GM18870 (cell line): ENCODE measurements at regions not wholly inside any gene's neighbourhood (a gene's known extent, or its start where the extent isn't known, plus 50 kb on each side); places are given as distances from the start of the nearest gene placed in this dataset.
"Not testable (repeated sequence)": the region's sequence is repeated elsewhere in the genome, so short reads cannot be mapped to it uniquely, and the experiment has no call there.

Experiments used
- ATAC-seq: cut with Tn5 transposase; IDR thresholded peaks from one replicate; pipeline ENCODE4 v1.9.1; 2021; ENCODE audit warnings: moderate library complexity; ENCODE audit not compliant: unreplicated experiment

GRCh38 chr1:98145655-98146054 is 224.8 kb upstream of the DPYD start:
- no peak for ATAC-seq

GRCh38 chr1:98143403-98143802 is 222.6 kb upstream of the DPYD start:
- peak; percentile 66 for ATAC-seq

- ATAC-seq, result no peak
These were observed 212.3 kb upstream of the DPYD start for GRCh38 chr1:98133131-98133530.

GRCh38 chr1:98130408-98130807 is 209.6 kb upstream of the DPYD start:
- no peak for ATAC-seq

- ATAC-seq, result no peak
These were observed 208.7 kb upstream of the DPYD start for GRCh38 chr1:98129491-98129890.

GRCh38 chr1:98126740-98127139 is 205.9 kb upstream of the DPYD start:
- ATAC-seq, result no peak

GRCh38 chr1:98121646-98122045 is 200.8 kb upstream of the DPYD start:
- no peak for ATAC-seq

- ATAC-seq, result no peak
These were observed 199.0 kb upstream of the DPYD start for GRCh38 chr1:98119796-98120195.

GRCh38 chr1:98113811-98114210 is 193.0 kb upstream of the DPYD start:
- ATAC-seq, result no peak

- no peak for ATAC-seq
These were observed 191.8 kb upstream of the DPYD start for GRCh38 chr1:98112626-98113025.

- no peak for ATAC-seq
These were observed 189.8 kb upstream of the DPYD start for GRCh38 chr1:98110674-98111073.

GRCh38 chr1:98108378-98108777 is 187.5 kb upstream of the DPYD start:
- not testable (repeated sequence) for ATAC-seq

GRCh38 chr1:98107256-98107655 is 186.4 kb upstream of the DPYD start:
- no peak for ATAC-seq

GRCh38 chr1:98104289-98104688 is 183.5 kb upstream of the DPYD start:
- no peak for ATAC-seq

- ATAC-seq, result no peak
These were observed 182.9 kb upstream of the DPYD start for GRCh38 chr1:98103617-98104285.

GRCh38 chr1:98102345-98103030 is 181.7 kb upstream of the DPYD start:
- ATAC-seq, result no peak

GRCh38 chr1:98101364-98101763 is 180.5 kb upstream of the DPYD start:
- no peak for ATAC-seq

- no peak for ATAC-seq
These were observed 178.7 kb upstream of the DPYD start for GRCh38 chr1:98099501-98099900.

- ATAC-seq, result no peak
These were observed 177.6 kb upstream of the DPYD start for GRCh38 chr1:98098473-98098872.

GRCh38 chr1:98090351-98090750 is 169.5 kb upstream of the DPYD start:
- ATAC-seq, result no peak

- no peak for ATAC-seq
These were observed 167.5 kb upstream of the DPYD start for GRCh38 chr1:98088381-98088780.

- no peak for ATAC-seq
These were observed 166.1 kb upstream of the DPYD start for GRCh38 chr1:98086796-98087441.
